ENCODE measurements at regions not wholly inside any gene's neighbourhood (a gene's known extent, or its start where the extent isn't known, plus 50 kb on each side); places are given as distances from the start of the nearest gene placed in this dataset.
A peak's percentile ranks its signal among the peaks of the same experiment; 100 is the strongest.

DNA sequence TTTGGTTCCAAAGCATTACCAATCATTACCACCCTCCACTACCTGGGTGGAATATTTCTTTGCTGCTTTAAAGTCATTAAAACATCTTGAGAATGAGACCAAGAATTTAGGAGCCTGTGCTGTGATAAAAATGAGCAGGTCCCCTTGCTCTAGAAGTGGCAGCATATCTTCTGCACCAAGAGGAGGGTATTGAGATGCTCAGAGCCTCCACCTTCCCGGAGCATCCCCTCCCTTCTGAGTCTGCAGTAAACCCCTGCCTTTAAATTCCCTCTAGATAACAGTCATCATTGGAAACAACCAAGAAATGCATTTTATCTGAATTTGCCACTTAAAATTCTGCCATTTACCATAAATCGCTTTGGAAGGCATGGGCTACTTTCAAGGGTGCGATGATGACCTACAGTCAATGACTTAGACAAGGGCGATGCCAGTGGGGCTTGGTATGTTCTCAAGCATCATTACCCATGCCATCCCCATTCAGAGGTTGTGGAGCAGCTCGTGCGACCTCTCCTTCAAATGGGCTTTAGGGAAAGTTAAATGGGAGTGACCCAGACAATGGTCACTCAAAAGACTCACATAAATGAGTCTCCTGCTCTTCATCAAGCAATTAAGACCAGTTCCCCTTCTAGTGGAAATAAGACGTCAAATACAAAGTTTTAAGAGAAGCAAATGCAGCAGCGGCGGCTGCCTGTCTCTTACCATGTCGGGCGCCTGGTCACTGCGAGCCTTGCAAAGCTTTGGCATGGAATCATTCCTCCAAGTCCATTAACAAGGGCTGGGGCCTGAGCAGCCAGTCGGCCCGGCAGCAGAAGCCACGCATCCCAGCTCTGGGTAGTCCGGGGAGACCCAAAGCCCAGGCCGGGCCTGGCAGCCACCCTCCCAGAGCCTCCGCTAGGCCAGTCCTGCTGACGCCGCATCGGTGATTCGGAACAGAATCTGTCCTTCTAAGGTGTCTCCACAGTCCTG is 334.5 kb downstream of the TMEM121 start:
- Histone ChIP-seq H3K27me3 (peaks cover 3% of the 10 kb centered on the region), H3K36me3 (no peaks in the 10 kb centered on the region), H3K4me3 (peak overlapping the region in 2 of 4 donors; percentile 9 to 22), H3K9me3 (no peaks in the 10 kb centered on the region), H3K4me1 (no peaks in the 10 kb centered on the region), H3K27ac (peak overlapping the region in 3 of 4 donors; percentile 36 to 63 (median 43))
- TF ChIP-seq POLR2A (IDR thresholded peaks at IDR 0.05) (peak; percentile 2), POLR2AphosphoS5 (IDR thresholded peaks at IDR 0.05) (peak in 1 of 3 donors; percentile 60)
- TF ChIP-seq, protein P1, sequence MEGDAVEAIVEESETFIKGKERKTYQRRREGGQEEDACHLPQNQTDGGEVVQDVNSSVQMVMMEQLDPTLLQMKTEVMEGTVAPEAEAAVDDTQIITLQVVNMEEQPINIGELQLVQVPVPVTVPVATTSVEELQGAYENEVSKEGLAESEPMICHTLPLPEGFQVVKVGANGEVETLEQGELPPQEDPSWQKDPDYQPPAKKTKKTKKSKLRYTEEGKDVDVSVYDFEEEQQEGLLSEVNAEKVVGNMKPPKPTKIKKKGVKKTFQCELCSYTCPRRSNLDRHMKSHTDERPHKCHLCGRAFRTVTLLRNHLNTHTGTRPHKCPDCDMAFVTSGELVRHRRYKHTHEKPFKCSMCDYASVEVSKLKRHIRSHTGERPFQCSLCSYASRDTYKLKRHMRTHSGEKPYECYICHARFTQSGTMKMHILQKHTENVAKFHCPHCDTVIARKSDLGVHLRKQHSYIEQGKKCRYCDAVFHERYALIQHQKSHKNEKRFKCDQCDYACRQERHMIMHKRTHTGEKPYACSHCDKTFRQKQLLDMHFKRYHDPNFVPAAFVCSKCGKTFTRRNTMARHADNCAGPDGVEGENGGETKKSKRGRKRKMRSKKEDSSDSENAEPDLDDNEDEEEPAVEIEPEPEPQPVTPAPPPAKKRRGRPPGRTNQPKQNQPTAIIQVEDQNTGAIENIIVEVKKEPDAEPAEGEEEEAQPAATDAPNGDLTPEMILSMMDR (IDR thresholded peaks at IDR 0.05), result no peak
- in situ Hi-C loops (cut with MboI; ENCODE audit: low pct_ligation_motif_present in 1 of 4, low pct_unique_long_range_greater_than_20kb in 1 of 4, low sequenced_read_pairs in 3 of 4) (no loop called here), intact Hi-C loops (cut with DNase I; ENCODE audit: low total_unique reads) (no loop called here)
- WGBS, 2 donors (ENCODE audit: low coverage in 1 of 2), result 79 to 82% methylated on average over 7 to 22 of the region's 22 CpGs
- DNase-seq, result peak; percentile 14

DNA sequence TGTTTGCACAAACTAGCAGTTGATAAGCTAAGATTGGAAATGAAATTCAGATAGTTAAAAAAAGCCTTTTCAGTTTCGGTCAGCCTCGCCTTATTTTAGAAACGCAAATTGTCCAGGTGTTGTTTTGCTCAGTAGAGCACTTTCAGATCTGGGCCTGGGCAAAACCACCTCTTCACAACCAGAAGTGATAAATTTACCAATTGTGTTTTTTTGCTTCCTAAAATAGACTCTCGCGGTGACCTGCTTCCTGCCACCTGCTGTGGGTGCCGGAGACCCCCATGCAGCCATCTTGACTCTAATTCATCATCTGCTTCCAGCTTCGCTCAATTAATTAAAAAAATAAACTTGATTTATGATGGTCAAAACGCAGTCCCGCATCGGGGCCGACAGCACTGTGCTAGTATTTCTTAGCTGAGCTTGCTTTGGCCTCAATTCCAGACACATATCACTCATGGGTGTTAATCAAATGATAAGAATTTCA is 335.6 kb downstream of the TMEM121 start:
- peak in 1 of 3 donors; percentile 5 for TF ChIP-seq POLR2AphosphoS5 (IDR thresholded peaks at IDR 0.05)
- TF ChIP-seq, protein P1 (IDR thresholded peaks at IDR 0.05), result no peak
- DNase-seq, result peak; percentile 27
- Histone ChIP-seq H3K9me3 (no peaks in the 10 kb centered on the region), H3K36me3 (no peaks in the 10 kb centered on the region), H3K27me3 (peaks cover 3% of the 10 kb centered on the region), H3K27ac (peak overlapping the region in 2 of 4 donors; percentile 28 to 63), H3K4me3 (peak overlapping the region in 1 of 4 donors; percentile 25), H3K4me1 (no peaks in the 10 kb centered on the region)
- 53 to 62% methylated on average over 8 to 11 of the region's 11 CpGs for WGBS, 2 donors (ENCODE audit: low coverage in 1 of 2)
- intact Hi-C loops (cut with DNase I; ENCODE audit: low total_unique reads) (no loop called here), in situ Hi-C loops (cut with MboI; ENCODE audit: low pct_ligation_motif_present in 1 of 4, low pct_unique_long_range_greater_than_20kb in 1 of 4, low sequenced_read_pairs in 3 of 4) (no loop called here)

DNA sequence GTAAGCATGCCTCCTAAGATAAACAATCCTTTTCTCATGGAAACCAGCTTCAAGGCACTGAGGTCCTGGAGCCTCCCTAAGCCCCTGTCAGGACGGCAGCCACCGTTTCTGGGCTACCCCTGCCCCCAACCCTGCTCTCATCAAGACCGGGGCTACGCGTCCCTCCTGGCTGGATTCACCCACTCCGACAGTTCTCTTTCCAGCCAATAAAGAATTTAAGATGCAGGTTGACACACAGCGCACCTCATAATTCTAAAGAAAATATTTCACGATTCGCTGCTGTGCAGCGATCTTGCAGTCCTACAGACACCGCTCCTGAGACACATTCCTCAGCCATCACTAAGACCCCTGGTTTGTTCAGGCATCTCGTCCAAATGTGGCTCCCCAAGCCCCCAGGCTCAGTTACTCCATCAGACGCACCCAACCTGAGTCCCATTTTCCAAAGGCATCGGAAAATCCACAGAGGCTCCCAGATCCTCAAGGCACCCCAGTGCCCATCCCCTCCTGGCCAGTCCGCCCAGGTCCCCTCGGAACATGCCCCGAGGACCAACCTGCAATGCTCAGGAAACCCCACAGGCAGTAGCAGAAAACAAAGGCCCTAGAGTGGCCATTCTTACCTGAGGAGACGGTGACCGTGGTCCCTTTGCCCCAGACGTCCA is 336.3 kb downstream of the TMEM121 start:
- peak overlapping the region in 3 of 4 donors; percentile 28 to 52 (median 52) for H3K27ac ChIP-seq
- H3K27me3 ChIP-seq, result peaks cover 3% of the 10 kb centered on the region
- no peaks in the 10 kb centered on the region for H3K4me1 ChIP-seq
- H3K36me3 ChIP-seq, result no peaks in the 10 kb centered on the region
- H3K4me3 ChIP-seq, result peak overlapping the region in 1 of 4 donors; percentile 25
- intact Hi-C loops (cut with DNase I; ENCODE audit: low total_unique reads), result no loop called here
- in situ Hi-C loops (cut with MboI; ENCODE audit: low pct_ligation_motif_present in 1 of 4, low pct_unique_long_range_greater_than_20kb in 1 of 4, low sequenced_read_pairs in 3 of 4), result no loop called here
- no peak for TF ChIP-seq POLR2A (IDR thresholded peaks at IDR 0.05)
- peak in 1 of 3 donors; percentile 10 for TF ChIP-seq POLR2AphosphoS5 (IDR thresholded peaks at IDR 0.05)
- TF ChIP-seq, protein P1 (IDR thresholded peaks at IDR 0.05), result no peak
- no peak for TF ChIP-seq EP300 (IDR thresholded peaks at IDR 0.05; ENCODE audit: low read depth)
- WGBS, 2 donors (ENCODE audit: low coverage in 1 of 2), result 66% methylated on average over 10 to 20 of the region's 20 CpGs
- peak; percentile 8 for DNase-seq
- no peaks in the 10 kb centered on the region for H3K9me3 ChIP-seq
